Stimulated activated memory B cell treated with anti-CD40 and anti-IgM and Interleukin-4, amounts not matched to agents 10 μg/mL and 1 μg/mL and 100 μg/mL, for 72 hours (primary cell): ENCODE measurements at regions not wholly inside any gene's neighbourhood (a gene's known extent, or its start where the extent isn't known, plus 50 kb on each side); places are given as distances from the start of the nearest gene placed in this dataset.
A peak's percentile ranks its signal among the peaks of the same experiment; 100 is the strongest.

Source experiments
- ATAC-seq: fragments of 150-1000 bp; cut with Tn5 transposase; 2 replicates; pipeline ENCODE4 v1.10.0; 2021
- H3K27ac Mint-ChIP-seq: one replicate; pipeline ENCODE4 v1.8.0; 2022; ENCODE audit warnings: mild to moderate bottlenecking, mixed read lengths
- H3K27me3 Mint-ChIP-seq: one replicate; pipeline ENCODE4 v1.8.0; 2022; ENCODE audit warnings: mixed read lengths
- H3K36me3 Mint-ChIP-seq: one replicate; pipeline ENCODE4 v1.8.0; 2022; ENCODE audit warnings: mixed read lengths
- H3K4me1 Mint-ChIP-seq: one replicate; pipeline ENCODE4 v1.8.0; 2022; ENCODE audit warnings: mixed read lengths
- H3K4me3 Mint-ChIP-seq: one replicate; pipeline ENCODE4 v1.8.0; 2022; ENCODE audit warnings: mild to moderate bottlenecking, moderate library complexity, mixed read lengths
- H3K9me3 Mint-ChIP-seq: one replicate; pipeline ENCODE4 v1.8.0; 2022; ENCODE audit warnings: mixed read lengths

DNA sequence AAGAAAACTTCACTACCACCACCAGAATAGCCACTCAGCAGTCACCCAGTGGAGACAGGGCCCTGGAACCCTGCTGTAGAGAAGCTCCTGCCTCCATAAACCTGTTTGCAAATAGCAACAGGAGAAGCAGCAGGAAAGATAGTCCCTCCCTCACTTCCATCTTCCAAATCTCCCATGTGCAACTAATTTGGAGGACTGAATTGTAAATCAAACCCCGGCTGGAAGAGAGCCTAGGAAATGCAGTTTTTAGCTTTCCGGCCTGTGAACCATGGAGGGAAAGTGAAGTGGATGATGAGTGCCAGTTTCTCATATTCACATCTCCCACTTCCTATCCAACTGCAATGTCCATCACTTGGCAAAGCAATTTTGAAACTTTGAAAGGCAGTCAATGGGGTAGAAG lies 167.2 kb upstream of the FRMD6 start:
- ATAC-seq = no peak
- no peaks in the 10 kb centered on the region for H3K9me3 Mint-ChIP-seq
- H3K36me3 Mint-ChIP-seq = no peaks in the 10 kb centered on the region
- no peaks in the 10 kb centered on the region for H3K4me1 Mint-ChIP-seq
- no peaks in the 10 kb centered on the region for H3K27me3 Mint-ChIP-seq
- no peak overlapping the region for H3K27ac Mint-ChIP-seq
- H3K4me3 Mint-ChIP-seq = no peak overlapping the region

DNA sequence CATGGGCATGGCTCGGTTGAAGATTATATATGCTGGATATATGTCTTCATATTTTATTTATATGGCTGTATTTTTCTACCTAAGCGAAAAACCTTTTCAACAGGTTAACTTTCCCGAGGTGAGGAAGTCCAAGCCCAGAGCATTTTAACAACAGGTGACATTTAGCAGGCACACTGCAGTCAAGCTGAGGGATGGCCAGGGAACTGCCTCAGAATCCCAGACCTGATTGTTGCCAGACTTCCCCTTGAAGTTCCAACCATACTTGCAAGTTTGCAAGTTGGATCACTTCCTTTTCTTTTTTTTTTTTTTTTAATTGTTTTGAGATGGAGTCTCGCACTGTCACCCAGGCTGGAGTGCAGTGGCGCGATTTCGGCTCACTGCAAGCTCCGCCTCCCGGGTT lies 166.0 kb upstream of the FRMD6 start:
- Mint-ChIP-seq H3K9me3 (no peaks in the 10 kb centered on the region), H3K36me3 (no peaks in the 10 kb centered on the region), H3K27me3 (no peaks in the 10 kb centered on the region), H3K4me3 (no peak overlapping the region), H3K4me1 (no peaks in the 10 kb centered on the region), H3K27ac (no peak overlapping the region)
- ATAC-seq = no peak

- H3K4me1 Mint-ChIP-seq = no peaks in the 10 kb centered on the region
- no peaks in the 10 kb centered on the region for H3K9me3 Mint-ChIP-seq
- no peak overlapping the region for H3K27ac Mint-ChIP-seq
- no peaks in the 10 kb centered on the region for H3K27me3 Mint-ChIP-seq
- no peaks in the 10 kb centered on the region for H3K36me3 Mint-ChIP-seq
- H3K4me3 Mint-ChIP-seq = no peak overlapping the region
- no peak for ATAC-seq
Measured at GRCh38 chr14:51487848-51488247, 163.9 kb upstream of the FRMD6 start.

DNA sequence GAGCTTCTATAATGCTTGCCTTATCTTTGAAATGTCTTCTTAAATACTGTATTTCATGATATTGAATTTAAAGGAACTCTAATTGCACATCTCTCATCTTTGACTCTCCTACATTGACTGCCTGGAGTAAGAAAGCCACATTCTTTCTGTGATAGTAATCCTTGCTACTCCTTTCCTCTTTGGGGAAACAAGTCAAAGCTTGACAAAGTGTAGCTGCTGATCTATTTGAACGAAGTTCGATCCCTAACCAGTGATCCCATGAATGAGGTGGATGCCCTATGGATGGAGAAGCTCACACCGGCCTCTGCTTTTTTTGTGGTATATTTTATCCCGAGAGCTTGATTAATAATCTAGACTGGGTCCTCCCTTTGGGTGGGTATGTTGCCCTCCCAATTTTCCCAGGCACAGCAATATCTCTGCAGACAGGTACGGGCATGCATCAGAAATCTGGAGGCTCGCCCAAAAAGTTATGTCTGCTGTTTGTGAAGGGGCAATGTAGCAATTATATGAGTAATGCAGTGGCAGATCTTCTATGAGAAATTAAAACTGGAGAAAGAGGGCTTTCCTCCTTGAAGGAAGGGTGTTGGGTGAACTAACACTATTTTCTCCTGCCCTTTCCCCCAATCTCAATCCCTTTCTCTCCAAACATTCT lies 163.0 kb upstream of the FRMD6 start:
- H3K4me1 Mint-ChIP-seq = no peaks in the 10 kb centered on the region
- no peak for ATAC-seq
- no peak overlapping the region for H3K27ac Mint-ChIP-seq
- no peak overlapping the region for H3K4me3 Mint-ChIP-seq
- H3K9me3 Mint-ChIP-seq = peaks cover 3% of the 10 kb centered on the region
- H3K27me3 Mint-ChIP-seq = no peaks in the 10 kb centered on the region
- H3K36me3 Mint-ChIP-seq = no peaks in the 10 kb centered on the region

DNA sequence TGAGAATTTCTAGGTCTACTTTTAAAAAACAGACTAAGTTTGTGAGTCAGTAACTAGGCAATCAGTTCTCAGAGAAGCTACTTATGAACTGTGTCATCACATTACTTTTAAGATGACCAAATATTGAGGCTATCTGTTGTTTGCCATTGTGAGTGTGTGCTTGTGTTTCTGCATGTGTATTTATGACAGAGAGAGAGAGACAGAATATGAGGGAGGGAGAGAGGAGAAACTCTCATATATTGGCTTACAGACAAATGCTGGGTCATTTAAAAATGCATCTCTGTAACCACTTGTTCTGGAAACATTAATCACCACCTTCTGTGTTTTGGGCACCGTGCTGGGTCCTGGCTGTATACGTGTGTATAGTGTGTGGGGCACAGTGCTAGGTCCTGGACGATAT lies 161.5 kb upstream of the FRMD6 start:
- Mint-ChIP-seq H3K9me3 (peaks cover 3% of the 10 kb centered on the region), H3K27me3 (no peaks in the 10 kb centered on the region), H3K4me1 (no peaks in the 10 kb centered on the region), H3K4me3 (no peak overlapping the region), H3K27ac (no peak overlapping the region), H3K36me3 (no peaks in the 10 kb centered on the region)
- ATAC-seq = no peak

GRCh38 chr14:51491036-51491545 lies 160.6 kb upstream of the FRMD6 start:
- H3K27me3 Mint-ChIP-seq = no peaks in the 10 kb centered on the region
- H3K36me3 Mint-ChIP-seq = no peaks in the 10 kb centered on the region

DNA sequence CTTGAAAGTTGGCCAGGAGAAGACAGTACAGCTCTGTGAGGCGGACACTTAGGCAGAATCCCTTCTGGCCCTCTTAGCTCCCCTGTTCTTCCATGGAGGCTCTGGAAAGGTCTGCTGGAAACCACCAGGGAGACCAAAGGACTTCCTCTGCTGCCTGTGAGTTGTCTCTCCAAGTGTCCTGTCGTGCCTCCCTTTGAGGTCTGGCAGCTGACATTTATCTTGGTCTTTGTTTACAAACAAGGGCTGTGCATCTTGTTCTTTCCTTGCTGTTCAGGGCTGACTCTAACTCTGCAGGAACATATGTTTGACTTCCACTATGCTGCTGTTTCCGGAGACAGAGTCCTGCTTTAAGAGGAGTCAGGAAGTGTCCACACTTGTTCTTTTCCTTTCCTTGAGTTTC lies 159.9 kb upstream of the FRMD6 start:
- Mint-ChIP-seq H3K4me3 (no peak overlapping the region), H3K27me3 (no peaks in the 10 kb centered on the region), H3K4me1 (no peaks in the 10 kb centered on the region), H3K27ac (no peak overlapping the region), H3K9me3 (peaks cover 3% of the 10 kb centered on the region), H3K36me3 (no peaks in the 10 kb centered on the region)
- ATAC-seq = no peak

More at GRCh38 chr14:51491036-51491545, 160.6 kb upstream of the FRMD6 start:
- no peak overlapping the region for H3K27ac Mint-ChIP-seq
- H3K4me3 Mint-ChIP-seq = no peak overlapping the region
- ATAC-seq = no peak
- no peaks in the 10 kb centered on the region for H3K4me1 Mint-ChIP-seq
- H3K9me3 Mint-ChIP-seq = peaks cover 3% of the 10 kb centered on the region

DNA sequence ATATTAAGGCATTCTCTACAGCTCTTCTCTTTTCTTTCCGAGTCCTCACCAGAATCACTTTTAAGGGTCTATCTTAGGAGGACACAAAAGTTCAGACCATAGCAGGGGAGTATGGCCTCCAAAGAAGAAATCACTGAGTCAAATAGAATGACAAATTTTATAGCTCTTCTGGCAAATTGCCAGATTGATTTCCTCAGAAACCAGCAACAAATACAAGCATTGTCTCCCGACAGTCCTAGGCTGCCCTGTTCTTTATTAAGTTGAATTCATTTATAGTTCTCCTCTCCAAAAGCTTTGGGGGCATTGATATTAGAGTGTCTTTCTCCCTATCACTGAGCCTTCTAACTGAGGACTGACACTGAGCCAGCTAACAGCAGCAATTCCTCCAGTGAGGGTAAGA lies 156.4 kb upstream of the FRMD6 start:
- H3K27ac Mint-ChIP-seq = no peak overlapping the region
- no peak for ATAC-seq

GRCh38 chr14:51498411-51499227 lies 153.1 kb upstream of the FRMD6 start:
- H3K9me3 Mint-ChIP-seq = peaks cover 11% of the 10 kb centered on the region
- H3K27me3 Mint-ChIP-seq = no peaks in the 10 kb centered on the region
- H3K36me3 Mint-ChIP-seq = no peaks in the 10 kb centered on the region
- ATAC-seq = no peak
- H3K27ac Mint-ChIP-seq = no peak overlapping the region
- H3K4me1 Mint-ChIP-seq = no peaks in the 10 kb centered on the region
- H3K4me3 Mint-ChIP-seq = no peak overlapping the region

More for the DNA sequence above, 156.4 kb upstream of the FRMD6 start:
- H3K9me3 Mint-ChIP-seq = peaks cover 3% of the 10 kb centered on the region
- no peaks in the 10 kb centered on the region for H3K4me1 Mint-ChIP-seq
- no peaks in the 10 kb centered on the region for H3K27me3 Mint-ChIP-seq
- no peak overlapping the region for H3K4me3 Mint-ChIP-seq
- no peaks in the 10 kb centered on the region for H3K36me3 Mint-ChIP-seq

GRCh38 chr14:51500776-51501175 lies 150.9 kb upstream of the FRMD6 start:
- no peaks in the 10 kb centered on the region for H3K36me3 Mint-ChIP-seq
- no peak for ATAC-seq
- peaks cover 11% of the 10 kb centered on the region for H3K9me3 Mint-ChIP-seq
- no peaks in the 10 kb centered on the region for H3K4me1 Mint-ChIP-seq
- no peak overlapping the region for H3K27ac Mint-ChIP-seq
- no peak overlapping the region for H3K4me3 Mint-ChIP-seq
- peaks cover 5% of the 10 kb centered on the region for H3K27me3 Mint-ChIP-seq

GRCh38 chr14:51501746-51502145 lies 150.0 kb upstream of the FRMD6 start:
- Mint-ChIP-seq H3K27ac (no peak overlapping the region), H3K9me3 (peaks cover 11% of the 10 kb centered on the region), H3K4me1 (no peaks in the 10 kb centered on the region), H3K4me3 (no peak overlapping the region), H3K36me3 (no peaks in the 10 kb centered on the region), H3K27me3 (peaks cover 12% of the 10 kb centered on the region)
- no peak for ATAC-seq

DNA sequence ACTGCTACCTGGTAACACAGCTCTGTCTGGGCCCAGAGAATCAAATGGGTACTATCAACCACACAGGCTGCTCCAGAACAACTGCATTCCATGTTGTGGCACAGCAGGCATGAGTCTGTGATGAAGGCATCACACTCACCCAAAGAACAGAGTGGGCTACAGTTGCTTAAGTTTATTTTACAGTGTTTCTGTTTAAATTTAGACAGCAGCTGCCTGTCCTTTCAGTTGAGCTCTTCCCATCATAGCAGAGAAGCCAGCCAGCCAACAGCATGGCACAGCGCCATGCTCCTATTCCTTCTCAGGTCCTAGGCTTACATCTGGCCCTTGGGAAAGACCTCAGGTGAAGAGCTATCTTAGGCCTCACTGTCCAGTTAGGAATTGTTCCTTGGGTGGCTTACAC lies 147.0 kb upstream of the FRMD6 start:
- no peaks in the 10 kb centered on the region for H3K36me3 Mint-ChIP-seq
- no peak for ATAC-seq
- no peaks in the 10 kb centered on the region for H3K4me1 Mint-ChIP-seq
- H3K27ac Mint-ChIP-seq = no peak overlapping the region
- H3K27me3 Mint-ChIP-seq = peaks cover 21% of the 10 kb centered on the region
- H3K4me3 Mint-ChIP-seq = no peak overlapping the region
- peaks cover 11% of the 10 kb centered on the region for H3K9me3 Mint-ChIP-seq

- no peak overlapping the region for H3K4me3 Mint-ChIP-seq
- peaks cover 6% of the 10 kb centered on the region for H3K9me3 Mint-ChIP-seq
- no peak for ATAC-seq
- peaks cover 21% of the 10 kb centered on the region for H3K27me3 Mint-ChIP-seq
- no peaks in the 10 kb centered on the region for H3K4me1 Mint-ChIP-seq
- H3K36me3 Mint-ChIP-seq = no peaks in the 10 kb centered on the region
- H3K27ac Mint-ChIP-seq = no peak overlapping the region
Measured at GRCh38 chr14:51507511-51507905, 144.2 kb upstream of the FRMD6 start.

DNA sequence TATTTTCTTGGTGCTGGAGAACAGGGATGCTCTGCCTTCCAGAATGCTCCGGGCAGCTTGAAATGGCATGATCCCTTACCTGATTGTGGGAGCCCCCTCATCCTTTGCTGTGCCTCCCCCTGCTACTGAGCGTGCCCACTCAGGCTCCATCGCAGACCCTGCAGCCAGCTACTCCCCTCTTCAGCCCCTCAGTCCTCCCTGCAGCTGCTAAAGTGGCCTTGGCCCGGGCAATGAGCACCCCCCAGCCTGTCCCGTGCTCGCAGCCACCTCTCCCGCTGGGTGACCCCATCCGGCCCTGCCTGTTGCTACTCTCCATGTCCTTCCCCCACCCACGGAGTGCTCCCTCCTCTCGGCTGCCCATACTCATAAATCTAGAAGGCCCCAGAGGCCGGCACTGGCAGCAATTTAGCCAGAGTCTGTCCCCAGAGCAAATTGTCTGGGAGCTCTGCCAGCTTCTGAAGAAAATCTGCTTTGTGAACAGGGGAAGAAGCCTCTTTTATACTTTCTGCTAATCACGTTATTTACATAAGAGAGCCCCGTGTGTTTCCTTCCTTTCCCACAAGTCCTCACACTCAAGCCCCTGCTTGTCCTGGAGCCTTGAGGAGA lies 143.7 kb upstream of the FRMD6 start:
- Mint-ChIP-seq H3K27ac (no peak overlapping the region), H3K4me3 (no peak overlapping the region), H3K27me3 (peaks cover 21% of the 10 kb centered on the region), H3K4me1 (no peaks in the 10 kb centered on the region), H3K9me3 (peaks cover 1% of the 10 kb centered on the region), H3K36me3 (no peaks in the 10 kb centered on the region)
- ATAC-seq = peak; percentile 8

- no peak overlapping the region for H3K27ac Mint-ChIP-seq
- H3K4me3 Mint-ChIP-seq = no peak overlapping the region
- H3K27me3 Mint-ChIP-seq = peaks cover 12% of the 10 kb centered on the region
- ATAC-seq = no peak
- H3K9me3 Mint-ChIP-seq = no peaks in the 10 kb centered on the region
- no peaks in the 10 kb centered on the region for H3K36me3 Mint-ChIP-seq
- no peaks in the 10 kb centered on the region for H3K4me1 Mint-ChIP-seq
Measured at GRCh38 chr14:51511265-51511664, 140.4 kb upstream of the FRMD6 start.

- H3K4me3 Mint-ChIP-seq = no peak overlapping the region
- no peak overlapping the region for H3K27ac Mint-ChIP-seq
- no peaks in the 10 kb centered on the region for H3K4me1 Mint-ChIP-seq
- no peaks in the 10 kb centered on the region for H3K9me3 Mint-ChIP-seq
- no peaks in the 10 kb centered on the region for H3K36me3 Mint-ChIP-seq
- ATAC-seq = no peak
- H3K27me3 Mint-ChIP-seq = peaks cover 10% of the 10 kb centered on the region
Measured at GRCh38 chr14:51512316-51512715, 139.4 kb upstream of the FRMD6 start.
